ENCODE measurements at regions not wholly inside any gene's neighbourhood (a gene's known extent, or its start where the extent isn't known, plus 50 kb on each side); places are given as distances from the start of the nearest gene placed in this dataset.

GRCh38 chr14:44775248-44775647 is 186.5 kb downstream of the KLHL28 start:
- no peak for TF ChIP-seq ZNF384 (IDR thresholded peaks at IDR 0.05)
- no peak for TF ChIP-seq HDGF (IDR thresholded peaks at IDR 0.05; ENCODE audit: borderline replicate concordance)
- no peak for TF ChIP-seq L3MBTL2 (conservative IDR thresholded peaks at IDR 0.05)
- TF ChIP-seq FOXM1 (IDR thresholded peaks at IDR 0.05; ENCODE audit: borderline replicate concordance): no peak
- no peak for TF ChIP-seq SP1 (IDR thresholded peaks at IDR 0.05)

All from HEK293T (cell line).